ENCODE measurements at regions not wholly inside any gene's neighbourhood (a gene's known extent, or its start where the extent isn't known, plus 50 kb on each side); places are given as distances from the start of the nearest gene placed in this dataset.

GRCh38 chr7:25546306-25546705 is 318.0 kb upstream of the NPVF start:
- Histone ChIP-seq H3K27ac (no peak overlapping the region), H3K4me1 (peaks cover 0 to 18% (median 0%) of the 10 kb centered on the region in 4 donors), H3K4me3 (no peak overlapping the region), H3K36me3 (no peaks in the 10 kb centered on the region), H3K27me3 (no peaks in the 10 kb centered on the region), H3K9me3 (no peaks in the 10 kb centered on the region)
- no peak for TF ChIP-seq POLR2A (IDR thresholded peaks at IDR 0.05)
- WGBS, 2 donors: 89 to 90% methylated on average over 6 of the region's 6 CpGs
- DNase-seq (ENCODE audit: low spot score in 2 of 2): no peak

DNA sequence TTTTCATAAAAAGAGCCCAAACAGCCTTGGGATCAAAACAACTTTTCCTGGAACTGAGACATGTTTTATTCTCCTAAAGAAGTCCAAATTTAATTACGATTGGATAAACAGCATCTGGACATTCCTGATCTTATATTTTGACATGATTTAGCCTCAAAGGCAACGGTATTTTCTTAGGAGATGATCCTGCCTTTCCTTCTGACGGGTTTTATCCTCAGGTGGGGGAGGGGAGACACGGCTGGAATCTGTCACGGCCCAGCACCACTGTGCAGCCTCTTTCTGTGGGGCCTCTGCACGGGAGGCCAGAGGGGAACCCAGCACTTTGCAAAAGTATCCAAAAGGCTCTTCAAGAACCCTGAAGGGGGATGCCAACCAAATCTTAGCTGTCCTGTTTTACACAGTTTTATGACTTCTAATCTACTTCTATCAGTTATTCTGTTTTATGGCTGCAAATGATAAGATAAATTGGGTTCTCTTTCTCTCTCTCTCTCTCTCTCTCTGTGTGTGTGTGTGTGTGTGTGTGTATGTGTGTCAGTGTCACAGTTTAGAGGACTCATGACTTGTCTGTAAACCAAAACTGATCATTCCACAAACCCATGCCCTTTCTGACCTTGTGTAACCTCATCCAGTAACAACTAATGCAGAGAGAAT is 321.1 kb upstream of the NPVF start:
- Histone ChIP-seq H3K9me3 (no peaks in the 10 kb centered on the region), H3K4me1 (peaks cover 0 to 28% (median 0%) of the 10 kb centered on the region in 4 donors), H3K36me3 (no peaks in the 10 kb centered on the region), H3K27me3 (no peaks in the 10 kb centered on the region), H3K27ac (no peak overlapping the region), H3K4me3 (no peak overlapping the region)
- WGBS, 2 donors: 52 to 53% methylated on average over 6 of the region's 6 CpGs
- no peak for DNase-seq (ENCODE audit: low spot score in 2 of 2)
- TF ChIP-seq CTCF (IDR thresholded peaks at IDR 0.05): no peak
- TF ChIP-seq POLR2A (IDR thresholded peaks at IDR 0.05): no peak
- TF ChIP-seq EP300 (IDR thresholded peaks at IDR 0.05): no peak

- 84 to 86% methylated on average over 5 of the region's 5 CpGs for WGBS, 2 donors
- DNase-seq (ENCODE audit: low spot score in 2 of 2): no peak
- H3K4me3 ChIP-seq: no peak overlapping the region
- H3K27ac ChIP-seq: no peak overlapping the region
- no peaks in the 10 kb centered on the region for H3K9me3 ChIP-seq
- H3K4me1 ChIP-seq: peaks cover 0 to 24% (median 0%) of the 10 kb centered on the region in 4 donors
- H3K36me3 ChIP-seq: no peaks in the 10 kb centered on the region
- H3K27me3 ChIP-seq: no peaks in the 10 kb centered on the region
- TF ChIP-seq POLR2A (IDR thresholded peaks at IDR 0.05): no peak
- TF ChIP-seq EP300 (IDR thresholded peaks at IDR 0.05): no peak
- TF ChIP-seq CTCF (IDR thresholded peaks at IDR 0.05): no peak
Observed at GRCh38 chr7:25550149-25550548, 321.9 kb upstream of the NPVF start.

DNA sequence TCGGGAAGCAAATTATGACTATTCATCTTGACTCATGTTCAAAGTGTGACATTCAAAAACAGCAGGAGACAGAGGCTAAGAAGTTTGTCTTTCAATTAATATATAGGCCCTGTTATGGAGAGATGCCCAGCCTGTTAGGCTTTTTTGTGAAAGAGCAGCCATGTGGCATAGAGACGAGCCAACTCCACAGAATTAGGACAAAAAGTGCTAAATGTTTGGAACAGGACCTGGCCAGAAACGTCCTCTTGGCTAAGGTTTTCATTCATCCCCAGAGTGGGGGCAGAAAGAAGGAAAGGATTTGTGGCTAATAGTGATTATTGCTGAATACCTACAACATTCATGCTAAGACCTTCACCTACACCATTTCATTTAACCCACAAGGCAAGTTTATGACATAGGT is 324.7 kb upstream of the NPVF start:
- no peaks in the 10 kb centered on the region for H3K9me3 ChIP-seq
- H3K4me3 ChIP-seq: no peak overlapping the region
- no peaks in the 10 kb centered on the region for H3K36me3 ChIP-seq
- peak in 1 of 2 donors; percentile 51 for TF ChIP-seq EP300 (IDR thresholded peaks at IDR 0.05)
- TF ChIP-seq POLR2A (IDR thresholded peaks at IDR 0.05): no peak
- DNase-seq (ENCODE audit: low spot score in 2 of 2): peak in 1 of 2 donors; percentile 30
- H3K4me1 ChIP-seq: peaks cover 0 to 14% (median 0%) of the 10 kb centered on the region in 4 donors
- peak overlapping the region in 1 of 4 donors; percentile 58 for H3K27ac ChIP-seq
- 53 to 65% methylated on average over 3 of the region's 3 CpGs for WGBS, 2 donors
- no peaks in the 10 kb centered on the region for H3K27me3 ChIP-seq

DNA sequence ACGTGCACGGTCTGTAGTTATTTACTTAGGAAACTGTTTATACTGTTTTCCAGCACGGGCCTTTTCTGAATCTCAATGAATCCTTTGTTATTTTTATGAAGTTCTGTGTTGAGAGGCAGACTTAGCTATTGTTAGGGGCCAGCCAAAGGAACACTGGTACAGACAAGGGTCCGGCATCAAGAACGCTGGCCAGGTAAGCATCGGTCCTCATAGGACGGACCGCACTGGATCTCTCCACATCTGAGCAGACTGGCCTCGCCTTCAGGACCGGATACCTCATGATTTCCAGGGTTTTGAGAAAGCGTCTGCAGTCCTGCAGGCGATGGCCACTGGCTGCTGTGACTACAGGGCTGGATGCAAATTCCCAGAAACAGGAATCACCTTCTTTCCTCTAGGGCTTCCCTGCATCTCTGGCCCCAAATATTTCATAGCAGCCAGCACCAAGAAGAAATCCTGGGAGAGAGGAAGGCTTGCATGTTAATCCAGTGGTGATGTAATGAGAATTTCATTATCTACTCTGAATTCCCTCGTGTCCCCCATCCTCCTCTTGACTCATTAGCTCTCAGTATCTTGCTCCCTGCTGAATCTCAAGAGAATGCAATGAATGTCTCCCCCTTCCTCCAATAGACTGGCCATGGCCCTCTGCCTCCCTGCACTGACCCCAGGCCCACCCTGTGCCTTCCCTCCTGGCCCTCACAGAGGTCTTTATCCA is 325.4 kb upstream of the NPVF start:
- H3K4me3 ChIP-seq: no peak overlapping the region
- DNase-seq (ENCODE audit: low spot score in 2 of 2): no peak
- H3K27ac ChIP-seq: no peak overlapping the region
- H3K9me3 ChIP-seq: no peaks in the 10 kb centered on the region
- no peaks in the 10 kb centered on the region for H3K36me3 ChIP-seq
- H3K27me3 ChIP-seq: no peaks in the 10 kb centered on the region
- TF ChIP-seq CTCF (IDR thresholded peaks at IDR 0.05): no peak
- no peak for TF ChIP-seq POLR2A (IDR thresholded peaks at IDR 0.05)
- no peak for TF ChIP-seq EP300 (IDR thresholded peaks at IDR 0.05)
- peaks cover 0 to 14% (median 0%) of the 10 kb centered on the region in 4 donors for H3K4me1 ChIP-seq
- WGBS, 2 donors: 56 to 62% methylated on average over 13 of the region's 13 CpGs

DNA sequence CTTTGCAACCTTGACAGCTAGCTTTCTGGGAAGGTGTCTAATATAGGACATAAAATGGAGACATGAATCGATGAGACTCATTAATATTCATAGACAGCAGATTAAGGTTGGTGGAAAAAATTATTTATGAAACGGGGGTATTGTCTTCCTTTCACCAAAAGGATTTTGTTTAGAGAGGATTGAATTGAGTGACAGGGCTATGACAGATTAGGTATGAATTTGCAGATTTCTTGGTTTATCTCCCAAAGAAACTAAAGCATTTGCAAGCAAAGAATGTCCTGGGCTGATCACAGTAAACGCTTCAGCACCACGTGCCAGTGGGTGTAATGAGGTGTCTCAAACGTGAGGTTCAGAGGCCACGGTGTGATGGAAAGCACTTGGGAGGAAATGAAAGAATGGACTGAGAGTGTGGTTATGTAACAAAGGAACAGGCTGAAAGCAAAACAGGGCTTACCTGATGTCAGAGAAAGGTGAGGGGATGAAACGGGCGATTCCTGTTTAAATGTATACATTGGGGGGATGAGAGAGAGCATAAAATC is 329.2 kb upstream of the NPVF start:
- no peaks in the 10 kb centered on the region for H3K27me3 ChIP-seq
- no peak overlapping the region for H3K4me3 ChIP-seq
- DNase-seq (ENCODE audit: low spot score in 2 of 2): no peak
- H3K4me1 ChIP-seq: peaks cover 0 to 10% (median 0%) of the 10 kb centered on the region in 4 donors
- H3K27ac ChIP-seq: no peak overlapping the region
- no peaks in the 10 kb centered on the region for H3K9me3 ChIP-seq
- TF ChIP-seq EP300 (IDR thresholded peaks at IDR 0.05) (no peak), POLR2A (IDR thresholded peaks at IDR 0.05) (no peak), CTCF (IDR thresholded peaks at IDR 0.05) (no peak)
- no peaks in the 10 kb centered on the region for H3K36me3 ChIP-seq
- 66 to 67% methylated on average over 8 of the region's 8 CpGs for WGBS, 2 donors
